GM19463 (cell line): ENCODE measurements at regions not wholly inside any gene's neighbourhood (a gene's known extent, or its start where the extent isn't known, plus 50 kb on each side); places are given as distances from the start of the nearest gene placed in this dataset.
"Not testable (repeated sequence)": the region's sequence is repeated elsewhere in the genome, so short reads cannot be mapped to it uniquely, and the experiment has no call there.

Experiments
- ATAC-seq: cut with Tn5 transposase; IDR thresholded peaks from one replicate; pipeline ENCODE4 v1.9.1; 2021; ENCODE audit warnings: mild to moderate bottlenecking, moderate library complexity; ENCODE audit not compliant: unreplicated experiment

DNA sequence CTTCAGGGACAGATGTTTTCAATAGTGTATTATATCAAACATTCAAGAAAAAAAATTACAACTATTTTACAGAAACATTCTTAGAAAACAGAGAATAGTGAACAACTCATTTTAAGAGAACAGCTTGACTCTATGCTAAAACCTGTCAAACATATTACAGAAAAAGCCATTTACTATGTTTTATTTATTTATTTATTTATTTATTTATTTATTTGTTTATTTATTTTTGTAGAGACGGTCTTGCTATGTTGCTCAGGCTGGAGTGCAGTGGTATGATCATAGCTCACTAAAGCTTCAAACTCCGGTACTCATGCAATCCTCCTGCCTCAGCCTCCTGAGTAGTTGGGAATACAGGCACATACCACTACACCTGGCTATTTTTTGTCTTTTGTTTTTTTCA lies 317.9 kb upstream of the HTR1E start:
- ATAC-seq = no peak

DNA sequence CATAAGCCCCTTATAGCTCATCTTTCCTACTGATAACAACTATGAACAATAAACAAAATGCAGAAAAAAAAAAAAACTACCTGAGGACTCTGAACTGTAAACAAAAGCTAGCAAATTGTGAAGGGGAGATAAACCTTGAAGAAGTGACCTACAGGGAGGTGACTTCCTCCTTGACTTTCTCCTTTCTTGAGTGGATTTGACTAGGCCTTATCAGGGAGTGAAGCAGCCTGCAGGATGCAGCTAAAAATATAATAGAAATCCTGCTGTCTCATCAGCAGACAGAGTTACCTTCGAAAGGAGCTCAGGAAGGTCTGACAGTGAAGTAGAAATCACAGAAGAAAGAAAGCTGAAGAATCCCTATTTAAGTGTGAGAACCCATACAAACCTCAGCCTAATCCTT lies 322.0 kb upstream of the HTR1E start:
- no peak for ATAC-seq

DNA sequence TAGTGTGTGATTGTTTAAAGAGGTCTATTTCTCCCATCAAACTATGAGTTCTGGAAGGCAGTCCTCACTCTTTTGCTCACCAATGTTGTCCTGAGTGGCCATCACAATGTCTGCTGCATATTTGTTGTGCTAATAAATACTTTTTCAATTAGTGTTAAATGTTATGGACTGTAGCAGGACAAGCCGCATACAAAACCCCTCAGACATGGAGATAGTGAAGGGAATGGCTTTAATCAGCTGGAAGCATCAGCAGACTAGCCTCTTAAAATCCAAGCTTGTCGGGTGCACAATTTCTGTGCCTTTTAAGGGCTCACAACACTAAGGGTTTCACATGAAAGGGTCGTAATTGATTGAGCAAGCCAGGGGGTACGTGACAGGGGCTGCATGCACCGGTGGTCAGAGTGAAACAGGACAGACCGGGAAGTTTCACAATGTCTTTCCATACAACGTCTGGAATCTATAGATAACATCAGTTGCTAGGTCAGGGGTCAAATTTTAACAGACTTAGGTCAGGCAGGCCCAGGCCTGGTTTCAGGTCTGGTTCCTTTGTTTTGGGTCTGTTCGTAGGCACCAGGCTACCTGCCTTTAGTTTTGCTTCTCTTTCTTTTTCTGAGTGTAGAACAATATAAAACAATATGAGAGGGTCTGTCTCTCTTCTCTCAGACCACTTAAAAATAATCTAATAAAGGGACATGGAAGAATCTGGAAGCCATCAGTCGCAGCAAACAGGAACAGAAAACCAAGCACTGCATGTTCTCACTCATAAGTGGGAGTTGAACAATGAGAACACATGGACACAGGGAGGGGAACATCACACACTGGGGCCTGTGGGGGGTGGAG lies 327.6 kb upstream of the HTR1E start:
- ATAC-seq = no peak

DNA sequence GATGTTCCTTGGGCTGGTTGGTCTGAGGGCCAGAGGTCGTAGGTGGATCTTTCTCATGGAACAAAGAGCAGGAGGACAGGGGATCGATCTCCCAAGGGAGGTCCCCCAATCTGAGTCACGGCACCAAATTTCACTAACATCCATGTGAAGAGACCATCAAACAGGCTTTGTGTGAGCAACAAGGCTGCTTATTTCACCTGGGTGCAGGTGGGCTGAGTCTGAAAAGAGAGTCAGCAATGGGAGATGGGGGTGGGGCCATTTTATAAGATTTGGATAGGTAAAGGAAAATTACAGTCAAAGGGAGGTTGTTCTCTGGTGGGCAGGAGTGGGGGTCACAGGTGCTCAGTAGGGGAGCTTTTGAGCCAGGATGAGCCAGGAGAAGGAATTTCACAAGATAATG lies 334.0 kb upstream of the HTR1E start:
- not testable (repeated sequence) for ATAC-seq

DNA sequence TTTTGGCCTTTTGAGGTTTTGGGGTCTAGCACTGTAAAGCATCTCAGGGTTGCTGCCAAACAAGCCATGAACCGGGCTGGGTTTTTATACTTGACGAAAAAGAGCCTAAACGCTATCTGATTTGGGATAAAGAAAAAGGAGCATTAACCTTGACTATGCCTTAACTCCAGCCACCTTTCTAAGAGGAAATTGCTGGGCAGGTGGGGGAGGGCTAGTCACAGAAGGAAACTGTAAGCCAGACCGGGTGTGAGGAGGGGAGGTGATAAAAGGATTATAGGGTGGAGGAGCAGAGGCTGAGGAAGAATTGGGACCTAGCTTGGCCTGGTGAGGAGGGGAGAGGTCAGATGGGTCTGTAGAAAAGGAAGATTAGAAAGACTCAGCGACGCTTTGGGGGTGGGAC lies 335.2 kb upstream of the HTR1E start:
- ATAC-seq = not testable (repeated sequence)

DNA sequence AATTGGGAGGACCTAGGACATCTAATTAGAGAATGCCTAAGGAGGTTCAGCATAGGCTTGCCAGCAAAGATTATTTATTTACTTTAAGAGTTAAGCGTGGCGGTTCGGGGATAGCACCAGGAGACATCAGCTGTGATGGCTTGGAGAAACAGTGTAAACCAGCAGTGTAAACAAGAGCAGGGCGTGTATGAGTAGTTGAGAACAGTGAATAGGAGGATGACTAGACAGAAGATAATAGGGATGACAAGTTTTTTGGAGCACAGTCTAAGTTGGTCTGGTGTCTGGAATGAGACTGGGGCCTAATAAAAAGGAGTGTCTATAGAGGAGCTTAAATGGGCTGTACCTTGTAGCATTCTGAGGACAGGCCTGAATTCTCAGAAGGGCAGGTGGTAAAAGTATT lies 338.4 kb upstream of the HTR1E start:
- ATAC-seq = not testable (repeated sequence)

DNA sequence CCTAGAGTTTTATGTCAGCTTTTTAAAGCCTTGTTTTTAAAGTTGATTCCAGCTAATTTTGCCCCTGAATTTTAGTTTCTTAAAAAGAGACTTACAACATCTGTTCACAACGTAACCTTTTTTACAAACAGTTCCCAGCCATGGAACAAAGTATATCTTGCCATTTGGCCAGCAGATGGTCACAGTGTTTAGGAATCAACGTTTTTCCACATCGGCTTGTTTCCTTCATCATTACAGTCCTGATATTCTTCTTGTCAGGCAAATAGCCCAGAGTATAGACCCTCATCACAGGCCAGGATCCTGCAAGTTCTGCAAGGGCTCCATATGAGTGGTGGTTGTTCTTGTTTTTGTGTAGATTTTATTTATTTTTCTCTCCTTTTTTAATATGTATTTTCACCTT lies 341.7 kb upstream of the HTR1E start:
- no peak for ATAC-seq

DNA sequence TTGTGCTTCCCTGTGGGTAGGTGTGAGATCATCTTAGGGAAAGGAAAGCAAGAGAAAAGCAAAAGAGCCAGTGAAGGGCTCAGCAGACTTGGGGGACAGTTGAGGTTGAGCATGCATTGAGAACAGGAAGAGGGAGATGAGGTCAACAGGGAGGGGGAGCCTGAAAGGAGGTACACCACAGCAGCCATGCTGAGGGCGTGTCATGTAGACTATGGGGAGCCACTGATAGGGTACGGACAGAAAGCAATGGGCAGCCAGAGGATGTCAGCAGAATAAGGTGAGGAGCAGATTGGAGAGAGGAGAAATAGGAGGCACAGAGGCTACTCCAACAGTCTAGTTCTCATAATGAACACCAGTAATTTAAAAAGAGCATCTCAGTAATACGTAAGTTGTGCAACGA lies 351.1 kb upstream of the HTR1E start:
- ATAC-seq = no peak

DNA sequence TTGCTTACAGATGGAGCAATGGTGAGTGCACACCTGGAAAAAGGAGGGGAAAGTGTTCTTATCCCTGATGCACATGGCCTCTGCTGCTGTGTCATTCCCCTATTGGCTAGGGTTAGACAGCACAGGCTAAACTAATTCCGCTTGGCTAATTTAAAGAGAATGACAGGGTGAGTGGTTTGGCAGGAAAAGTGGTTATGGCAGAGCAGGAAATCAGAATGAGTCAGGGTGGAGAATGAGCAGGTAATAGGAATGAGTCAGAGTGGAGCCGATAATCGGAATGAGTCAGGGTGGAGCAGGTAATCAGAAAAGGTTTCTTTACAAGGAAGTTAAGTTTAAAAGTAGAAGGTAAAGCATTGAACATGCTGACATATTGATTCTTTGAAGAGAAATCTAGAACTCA lies 355.5 kb upstream of the HTR1E start:
- ATAC-seq = no peak

DNA sequence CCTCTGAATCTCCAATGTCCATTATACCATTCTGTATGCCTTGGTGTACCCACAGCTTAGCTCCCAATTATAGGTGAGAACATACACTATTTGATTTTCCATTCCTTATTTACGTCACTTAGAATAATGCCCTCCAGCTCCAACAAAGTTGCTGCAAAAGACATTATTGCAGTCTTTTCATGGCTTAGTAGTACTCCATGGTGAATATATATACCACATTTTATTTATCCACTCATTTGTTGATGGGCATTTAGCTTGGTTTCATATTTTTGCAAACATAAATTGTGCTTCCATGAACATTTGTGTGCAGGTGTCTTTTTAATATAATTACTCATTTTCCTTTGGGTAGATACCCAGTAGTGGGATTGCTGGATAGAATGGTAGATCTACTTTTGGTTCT lies 374.1 kb upstream of the HTR1E start:
- ATAC-seq = no peak

DNA sequence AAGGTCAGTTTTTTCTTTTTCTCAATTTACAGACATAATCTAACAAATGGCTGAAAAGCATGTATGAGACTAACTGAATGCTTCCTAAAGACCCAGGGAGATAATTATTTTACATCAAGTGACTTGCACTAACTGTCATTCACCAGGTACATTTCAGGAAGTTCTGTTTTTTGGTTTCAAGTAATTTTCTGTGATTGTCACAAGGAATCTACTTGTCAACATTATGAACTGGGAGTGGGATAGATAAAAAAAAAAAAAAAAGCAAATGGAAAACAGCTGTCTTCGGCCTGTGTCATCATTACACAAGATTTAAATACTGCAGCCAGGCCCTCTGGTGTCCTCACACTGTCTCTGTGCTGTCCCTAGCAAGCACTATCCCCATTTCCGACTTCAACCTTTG lies 379.0 kb upstream of the HTR1E start:
- ATAC-seq = no peak

DNA sequence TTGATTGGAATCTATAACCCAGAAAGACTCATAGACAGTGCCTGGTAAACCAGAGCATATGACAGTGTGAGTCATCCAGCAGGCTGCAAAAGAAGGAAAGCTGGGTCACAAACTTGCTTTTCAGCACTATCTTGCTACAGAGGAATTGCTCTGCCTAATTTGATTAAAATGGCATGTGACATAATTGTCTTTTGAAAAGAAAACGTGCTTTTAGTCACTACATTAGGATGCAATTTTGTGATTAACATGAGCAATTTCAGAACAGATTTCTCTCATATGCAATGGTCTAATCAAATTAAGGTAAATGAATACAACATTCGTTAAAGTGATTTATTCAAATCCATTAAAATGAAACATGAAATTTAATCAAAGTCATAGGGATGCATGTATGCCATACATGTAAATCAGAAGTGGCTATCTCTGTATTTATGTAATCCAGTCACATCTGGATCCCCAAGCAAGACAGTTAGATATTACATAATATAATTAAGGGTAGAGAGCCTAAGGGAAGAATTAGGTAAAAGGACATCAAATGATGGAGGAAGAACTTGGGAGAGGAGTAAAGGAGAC lies 400.0 kb upstream of the HTR1E start:
- ATAC-seq = no peak

DNA sequence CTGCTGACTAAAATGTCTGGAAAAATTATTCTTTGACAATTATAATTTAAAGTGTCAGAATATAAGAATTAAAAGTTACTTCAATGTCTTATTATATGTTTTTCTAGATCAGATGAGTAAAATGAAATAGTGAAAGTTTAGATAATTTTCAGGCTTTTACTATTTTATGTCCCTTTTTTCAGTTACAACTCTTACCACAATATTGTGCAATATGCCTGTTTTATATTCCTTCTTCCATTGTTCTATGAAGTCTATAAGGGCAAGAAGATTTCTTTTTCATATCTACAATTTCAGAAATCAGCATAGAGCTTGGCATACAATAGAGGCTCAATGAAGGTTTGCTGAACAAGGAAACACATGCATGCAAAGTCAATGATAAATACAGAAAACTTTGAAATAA lies 401.2 kb upstream of the HTR1E start:
- no peak for ATAC-seq

DNA sequence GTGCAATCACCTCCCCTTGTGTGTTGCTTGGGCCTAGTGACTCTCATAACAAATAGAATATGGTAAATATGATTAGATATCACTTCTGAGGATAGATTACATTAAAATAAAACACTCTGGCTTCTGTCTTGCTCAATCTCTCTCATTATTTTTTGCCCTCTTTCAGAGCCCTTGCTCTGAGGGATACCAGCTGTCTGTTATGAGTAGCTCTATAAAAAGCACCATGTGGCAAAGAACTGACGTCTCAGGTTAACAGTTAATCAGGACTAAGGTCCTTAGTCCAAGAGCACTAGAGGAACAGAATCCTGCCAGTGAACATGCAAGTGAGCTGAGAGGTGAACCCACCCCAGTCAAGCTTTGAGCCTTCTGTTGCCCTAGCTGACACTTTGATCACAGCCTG lies 402.2 kb upstream of the HTR1E start:
- no peak for ATAC-seq

DNA sequence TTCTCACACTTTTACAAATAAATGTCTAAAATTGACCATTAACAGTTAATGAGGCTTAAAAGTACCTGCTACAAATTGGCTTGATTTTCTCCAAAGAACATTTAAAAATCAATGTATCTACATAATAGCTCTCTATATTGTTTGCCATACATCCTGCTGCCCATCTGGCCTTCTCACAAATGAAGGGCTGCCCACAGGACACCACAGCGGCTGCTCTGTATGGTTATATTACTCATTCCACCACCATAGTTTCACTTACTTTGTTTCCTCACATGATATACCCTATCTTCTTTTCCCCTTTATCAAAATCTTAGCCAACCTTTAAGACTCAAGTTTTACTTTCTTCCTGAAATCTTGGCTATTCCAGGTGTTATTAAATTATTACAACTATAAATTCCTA lies 407.7 kb upstream of the HTR1E start:
- ATAC-seq = no peak

DNA sequence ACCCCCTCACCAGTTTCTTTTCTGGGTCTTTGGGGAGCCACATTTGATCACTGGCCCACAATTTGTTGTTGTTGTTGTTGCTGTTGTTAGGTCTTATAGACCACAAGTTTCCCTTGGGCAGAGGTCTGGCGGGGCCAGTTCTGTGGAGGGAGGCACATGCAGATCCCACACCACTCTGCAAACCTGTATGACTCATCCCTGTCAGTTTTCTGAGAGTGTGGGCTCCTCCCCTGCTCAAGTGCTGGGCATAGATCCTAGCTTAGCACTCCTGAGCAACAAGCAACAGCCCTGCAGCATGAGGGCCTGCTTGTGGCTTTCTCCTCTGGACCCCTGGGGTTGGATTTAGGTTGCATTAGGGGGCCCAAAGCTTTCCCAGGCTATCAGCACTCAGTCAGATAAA lies 411.1 kb upstream of the HTR1E start:
- peak; percentile 62 for ATAC-seq

DNA sequence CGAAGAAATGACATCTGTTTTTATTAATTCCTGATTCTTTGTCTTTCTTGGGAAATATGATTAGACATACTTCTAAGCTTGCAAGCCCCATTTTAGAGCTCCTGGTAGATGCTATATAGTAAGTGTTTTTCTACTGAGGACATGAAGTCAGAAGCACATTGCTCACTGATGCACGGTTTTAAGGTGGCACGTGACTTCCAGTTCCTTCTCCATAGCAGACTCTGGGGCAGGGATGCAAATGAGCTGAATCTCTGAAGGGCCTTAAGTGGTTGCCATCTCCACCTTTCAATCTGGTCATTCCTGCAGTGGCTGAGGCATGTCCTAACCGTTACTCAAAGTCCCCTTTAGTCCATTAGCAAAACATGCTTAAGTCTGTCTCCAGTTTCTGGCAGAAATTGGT lies 421.2 kb upstream of the HTR1E start:
- ATAC-seq = no peak

DNA sequence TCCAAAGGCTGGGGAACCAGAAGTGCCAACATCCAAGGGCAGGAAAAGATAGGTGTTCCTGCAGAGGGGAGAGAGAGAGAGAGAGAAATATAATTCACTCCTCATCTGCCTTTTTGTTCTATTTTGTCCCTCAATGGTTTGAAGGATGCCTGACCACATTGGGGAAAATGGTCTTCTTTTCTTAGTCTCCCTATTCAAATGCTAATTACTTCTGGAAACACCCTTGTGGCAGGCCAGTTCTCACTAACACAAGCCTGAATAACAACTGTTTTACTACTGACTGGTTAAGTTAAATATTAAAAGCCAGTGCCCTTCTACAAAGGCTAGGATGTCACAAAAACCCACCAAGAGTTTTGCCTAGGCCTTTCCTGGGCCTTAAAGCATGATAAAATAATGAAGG lies 425.4 kb upstream of the HTR1E start:
- peak; percentile 71 for ATAC-seq

DNA sequence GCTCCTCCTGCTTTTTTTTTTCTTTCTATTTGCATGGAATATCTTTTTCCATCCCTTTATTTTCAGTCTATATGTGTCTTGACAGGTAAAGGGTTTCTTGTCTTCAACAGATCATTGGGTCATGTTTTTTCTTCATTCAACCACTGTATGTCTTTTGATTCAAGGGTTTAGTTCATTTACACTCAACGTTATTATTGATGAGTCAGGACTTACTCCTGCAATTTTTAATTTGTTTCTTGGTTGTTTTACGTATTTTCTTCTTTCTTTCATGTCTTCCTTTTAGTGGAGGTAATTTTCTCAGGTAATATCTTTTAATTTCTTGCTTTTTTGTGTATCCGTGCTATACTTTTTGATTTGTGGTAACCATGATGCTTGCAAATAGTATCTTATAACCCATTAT lies 429.1 kb upstream of the HTR1E start:
- ATAC-seq = no peak

DNA sequence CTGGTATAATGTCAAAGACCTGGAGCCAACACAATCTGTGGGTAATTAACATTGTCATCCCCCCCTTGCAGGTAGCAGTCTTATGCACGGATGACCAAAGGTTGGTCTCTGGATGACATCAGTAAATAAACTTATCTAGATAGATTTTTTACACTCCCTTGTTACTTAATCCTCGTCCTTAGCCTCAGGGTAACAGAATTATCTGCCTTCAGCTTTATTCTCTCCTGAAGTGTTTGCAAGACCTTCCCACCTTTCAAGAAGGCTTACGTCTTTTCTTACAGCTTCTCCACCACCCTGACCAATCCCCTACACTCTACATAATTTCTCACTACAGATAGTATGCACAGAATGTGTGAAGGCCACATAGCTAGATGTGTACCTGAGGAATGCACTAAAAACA lies 434.8 kb upstream of the HTR1E start:
- ATAC-seq = no peak

DNA sequence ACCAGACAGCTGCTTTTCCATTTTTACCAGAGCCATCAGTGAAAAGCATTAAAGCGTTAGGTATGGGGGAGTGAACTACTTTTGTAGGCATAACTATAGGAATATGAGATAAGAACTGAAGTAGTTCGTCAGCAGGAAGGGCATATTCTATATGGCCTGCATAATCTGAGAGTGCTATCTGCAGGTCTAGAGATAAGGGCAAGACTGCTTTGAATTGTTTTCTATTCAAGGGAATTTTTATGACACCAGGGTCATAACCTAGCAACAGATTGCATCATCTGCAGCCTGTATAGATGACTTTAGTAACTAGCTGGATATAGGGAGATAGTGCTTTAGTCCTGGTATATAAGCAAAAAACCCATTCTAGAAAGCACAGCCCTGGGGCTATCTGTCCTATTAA lies 437.3 kb upstream of the HTR1E start:
- no peak for ATAC-seq

DNA sequence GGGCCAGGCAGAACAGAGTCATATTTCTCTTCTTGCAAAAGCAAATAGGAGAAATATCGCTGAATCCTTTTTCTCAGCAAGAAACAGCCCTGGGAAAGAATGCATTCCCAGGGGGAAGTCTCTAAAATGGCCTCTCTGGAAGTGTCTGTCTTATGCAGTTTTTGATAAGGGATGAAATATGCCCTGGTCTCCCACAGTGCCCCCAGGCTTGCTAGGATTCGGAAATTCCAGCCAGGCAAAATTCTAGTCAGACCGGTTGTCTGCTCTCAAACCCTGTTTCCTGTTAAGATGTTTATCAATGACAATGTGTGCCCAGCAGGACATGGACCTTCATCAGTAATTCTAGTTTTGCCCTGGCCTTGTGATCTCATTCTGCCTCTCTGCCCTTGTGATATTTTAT lies 448.3 kb upstream of the HTR1E start:
- ATAC-seq = not testable (repeated sequence)
